HG03432 (cell line): ENCODE measurements at regions not wholly inside any gene's neighbourhood (a gene's known extent, or its start where the extent isn't known, plus 50 kb on each side); places are given as distances from the start of the nearest gene placed in this dataset.
"Not testable (repeated sequence)": the region's sequence is repeated elsewhere in the genome, so short reads cannot be mapped to it uniquely, and the experiment has no call there.

Source experiments
- ATAC-seq: cut with Tn5 transposase; IDR thresholded peaks from one replicate; pipeline ENCODE4 v1.9.1; 2021; ENCODE audit warnings: mild to moderate bottlenecking, moderate library complexity; ENCODE audit not compliant: unreplicated experiment

GRCh38 chr3:170814822-170815221 is 55.2 kb downstream of the RPL22L1 start:
- ATAC-seq, result no peak

- no peak for ATAC-seq
Observed at GRCh38 chr3:170813266-170813665, 56.7 kb downstream of the RPL22L1 start.

GRCh38 chr3:170811928-170812591 is 57.9 kb downstream of the RPL22L1 start:
- peak; percentile 87 for ATAC-seq

- no peak for ATAC-seq
Observed at GRCh38 chr3:170811515-170811914, 58.5 kb downstream of the RPL22L1 start.

- no peak for ATAC-seq
Observed at GRCh38 chr3:170809975-170810357, 60.0 kb downstream of the RPL22L1 start.

GRCh38 chr3:170809007-170809974 is 60.7 kb downstream of the RPL22L1 start:
- ATAC-seq, result no peak

- no peak for ATAC-seq
Observed at GRCh38 chr3:170808041-170808440, 62.0 kb downstream of the RPL22L1 start.

- no peak for ATAC-seq
Observed at GRCh38 chr3:170806676-170807075, 63.3 kb downstream of the RPL22L1 start.

GRCh38 chr3:170806141-170806540 is 63.9 kb downstream of the RPL22L1 start:
- ATAC-seq, result no peak

GRCh38 chr3:170805296-170805695 is 64.7 kb downstream of the RPL22L1 start:
- not testable (repeated sequence) for ATAC-seq

- not testable (repeated sequence) for ATAC-seq
Observed at GRCh38 chr3:170804634-170805033, 65.4 kb downstream of the RPL22L1 start.

- ATAC-seq, result no peak
Observed at GRCh38 chr3:170804078-170804477, 65.9 kb downstream of the RPL22L1 start.

- ATAC-seq, result no peak
Observed at GRCh38 chr3:170802164-170803151, 67.5 kb downstream of the RPL22L1 start.

- no peak for ATAC-seq
Observed at GRCh38 chr3:170801597-170801996, 68.4 kb downstream of the RPL22L1 start.

- ATAC-seq, result not testable (repeated sequence)
Observed at GRCh38 chr3:170800275-170800674, 69.7 kb downstream of the RPL22L1 start.

- ATAC-seq, result no peak
Observed at GRCh38 chr3:170799009-170799408, 71.0 kb downstream of the RPL22L1 start.

GRCh38 chr3:170797685-170798084 is 72.3 kb downstream of the RPL22L1 start:
- no peak for ATAC-seq

- no peak for ATAC-seq
Observed at GRCh38 chr3:170792471-170792870, 77.5 kb downstream of the RPL22L1 start.

- no peak for ATAC-seq
Observed at GRCh38 chr3:170790647-170791046, 79.3 kb downstream of the RPL22L1 start.

GRCh38 chr3:170787464-170787863 is 82.5 kb downstream of the RPL22L1 start:
- ATAC-seq, result no peak

GRCh38 chr3:170785454-170785853 is 84.5 kb downstream of the RPL22L1 start:
- no peak for ATAC-seq
